GM23248 (cell line): ENCODE measurements at regions not wholly inside any gene's neighbourhood (a gene's known extent, or its start where the extent isn't known, plus 50 kb on each side); places are given as distances from the start of the nearest gene placed in this dataset.

Experiments
- EZH2 ChIP-seq: fragments of 200-600 bp; sonication (generic); IDR thresholded peaks from 2 replicates; pipeline ENCODE4 v1.6.1; 2018; ENCODE audit warnings: antibody characterized with exemption, mild to moderate bottlenecking; ENCODE audit not compliant: insufficient read depth, poor library complexity, severe bottlenecking
- EZH2phosphoT487 ChIP-seq: fragments of 200-600 bp; sonication (generic); IDR thresholded peaks from 2 replicates; pipeline ENCODE4 v1.6.1; 2018; ENCODE audit warnings: antibody characterized with exemption, moderate library complexity, mild to moderate bottlenecking, low read depth; ENCODE audit not compliant: insufficient read depth

- TF ChIP-seq EZH2 (no peak), EZH2phosphoT487 (no peak)
Observed at GRCh38 chr10:37671802-37672201, 185.6 kb downstream of the ZNF248 start.
